Endodermal cell (in vitro differentiated cells): ENCODE measurements at regions not wholly inside any gene's neighbourhood (a gene's known extent, or its start where the extent isn't known, plus 50 kb on each side); places are given as distances from the start of the nearest gene placed in this dataset.

ENCODE experiments used
- DNase-seq: peaks from one replicate; pipeline ENCODE4 v3.0.0-alpha.2; 2017
- H3K27ac ChIP-seq: 2 replicates; pipeline ENCODE4 v1.5.1; 2013; ENCODE audit warnings: mild to moderate bottlenecking, low read depth, low read length, moderate library complexity
- H3K27me3 ChIP-seq: 2 replicates; pipeline ENCODE4 v1.6.1; 2013; ENCODE audit warnings: mild to moderate bottlenecking, low read length, moderate library complexity; ENCODE audit not compliant: insufficient read depth, control insufficient read depth, poor library complexity, severe bottlenecking
- H3K36me3 ChIP-seq: 2 replicates; pipeline ENCODE4 v1.7.0; 2013; ENCODE audit warnings: mild to moderate bottlenecking, low read length, moderate library complexity; ENCODE audit not compliant: control insufficient read depth, insufficient read depth
- H3K4me1 ChIP-seq: one replicate; pipeline ENCODE4 v1.7.0; 2013; ENCODE audit warnings: low read length; ENCODE audit not compliant: control insufficient read depth, insufficient read depth
- H3K4me3 ChIP-seq: 2 replicates; pipeline ENCODE4 v1.5.1; 2013; ENCODE audit warnings: mild to moderate bottlenecking, low read length, moderate library complexity
- H3K9ac ChIP-seq: 2 replicates; pipeline ENCODE4 v1.6.1; 2013; ENCODE audit warnings: mild to moderate bottlenecking, low read length, moderate library complexity; ENCODE audit not compliant: poor library complexity, severe bottlenecking; ENCODE audit errors: extremely low read depth
- H3K9me3 ChIP-seq: 2 replicates; pipeline ENCODE4 v1.6.1; 2013; ENCODE audit warnings: mild to moderate bottlenecking, low read length, moderate library complexity; ENCODE audit not compliant: control insufficient read depth
- H3K27ac Mint-ChIP-seq: 2 replicates; pipeline ENCODE4 v1.8.0; 2020; ENCODE audit warnings: mixed read lengths
- H3K27me3 Mint-ChIP-seq: 2 replicates; pipeline ENCODE4 v1.8.0; 2021; ENCODE audit warnings: mild to moderate bottlenecking, mixed read lengths; ENCODE audit not compliant: insufficient read depth
- H3K36me3 Mint-ChIP-seq: 2 replicates; pipeline ENCODE4 v1.8.0; 2020; ENCODE audit warnings: low read depth, mixed read lengths
- H3K4me1 Mint-ChIP-seq: 2 replicates; pipeline ENCODE4 v1.8.0; 2020; ENCODE audit warnings: mixed read lengths
- H3K4me3 Mint-ChIP-seq: 2 replicates; pipeline ENCODE4 v1.8.0; 2020; ENCODE audit warnings: mild to moderate bottlenecking, moderate library complexity, mixed read lengths
- H3K9me3 Mint-ChIP-seq: 2 replicates; pipeline ENCODE4 v1.8.0; 2020; ENCODE audit warnings: mild to moderate bottlenecking, mixed read lengths
- CTCF ChIP-seq: fragments of 200-600 bp; sonication (generic); conservative IDR thresholded peaks from 2 replicates; pipeline ENCODE4 v1.5.0; 2021; ENCODE audit warnings: antibody characterized with exemption, mild to moderate bottlenecking
- WGBS, 2 experiments: methylation state at CpG; one replicate each; pipeline versions ENCODE4 v1.1.5 to v1.1.7; 2013; ENCODE audit warnings: missing lambda C conversion rate in 2 of 2, mixed read lengths in 1 of 2; ENCODE audit not compliant: insufficient coverage in 1 of 2, insufficient read length in 1 of 2; 5-methylcytosine and 5-hydroxymethylcytosine counted together

GRCh38 chr7:57245206-57245605 is 113.0 kb upstream of the ZNF479 start:
- no peak overlapping the region for H3K4me3 Mint-ChIP-seq
- no peaks in the 10 kb centered on the region for H3K36me3 ChIP-seq
- no peaks in the 10 kb centered on the region for H3K4me1 ChIP-seq
- no peak overlapping the region for H3K27ac ChIP-seq
- H3K9me3 Mint-ChIP-seq: peaks cover 94% of the 10 kb centered on the region
- 53% methylated on average over 3 of the region's 4 CpGs; no CpG with 5 or more reads in 1 of the 2 experiments for WGBS, 2 experiments
- TF ChIP-seq CTCF: no peak
- H3K9ac ChIP-seq: no peak overlapping the region
- H3K27ac Mint-ChIP-seq: no peak overlapping the region
- H3K27me3 Mint-ChIP-seq: no peaks in the 10 kb centered on the region
- H3K9me3 ChIP-seq: peaks cover 46% of the 10 kb centered on the region
- H3K36me3 Mint-ChIP-seq: peaks cover 2% of the 10 kb centered on the region
- DNase-seq: no peak
- H3K27me3 ChIP-seq: no peaks in the 10 kb centered on the region
- H3K4me1 Mint-ChIP-seq: no peaks in the 10 kb centered on the region
- H3K4me3 ChIP-seq: no peak overlapping the region

- Histone ChIP-seq H3K9ac (no peak overlapping the region), H3K4me1 (no peaks in the 10 kb centered on the region), H3K27me3 (no peaks in the 10 kb centered on the region), H3K9me3 (peaks cover 54% of the 10 kb centered on the region), H3K4me3 (no peak overlapping the region), H3K27ac (no peak overlapping the region), H3K36me3 (no peaks in the 10 kb centered on the region)
- peaks cover 88% of the 10 kb centered on the region for H3K9me3 Mint-ChIP-seq
- no peaks in the 10 kb centered on the region for H3K27me3 Mint-ChIP-seq
- no peaks in the 10 kb centered on the region for H3K36me3 Mint-ChIP-seq
- no peak overlapping the region for H3K27ac Mint-ChIP-seq
- DNase-seq: no peak
- 0 to 27% methylated on average over 1 to 2 of the region's 2 CpGs for WGBS, 2 experiments
- no peak overlapping the region for H3K4me3 Mint-ChIP-seq
- TF ChIP-seq CTCF: no peak
- no peaks in the 10 kb centered on the region for H3K4me1 Mint-ChIP-seq
Observed at GRCh38 chr7:57250801-57251200, 118.6 kb upstream of the ZNF479 start.

- DNase-seq: no peak
- Histone ChIP-seq H3K27ac (no peak overlapping the region), H3K4me1 (no peaks in the 10 kb centered on the region), H3K27me3 (no peaks in the 10 kb centered on the region), H3K36me3 (no peaks in the 10 kb centered on the region), H3K9ac (no peak overlapping the region), H3K4me3 (no peak overlapping the region), H3K9me3 (peaks cover 53% of the 10 kb centered on the region)
- no peaks in the 10 kb centered on the region for H3K36me3 Mint-ChIP-seq
- H3K4me3 Mint-ChIP-seq: no peak overlapping the region
- 86 to 88% methylated on average over 33 to 44 of the region's 44 CpGs for WGBS, 2 experiments
- peaks cover 83% of the 10 kb centered on the region for H3K9me3 Mint-ChIP-seq
- no peak overlapping the region for H3K27ac Mint-ChIP-seq
- H3K27me3 Mint-ChIP-seq: no peaks in the 10 kb centered on the region
- no peaks in the 10 kb centered on the region for H3K4me1 Mint-ChIP-seq
- no peak for TF ChIP-seq CTCF
Observed at GRCh38 chr7:57256637-57257375, 124.6 kb upstream of the ZNF479 start.
